Gastroesophageal sphincter (tissue), 3 donors: ENCODE measurements at regions not wholly inside any gene's neighbourhood (a gene's known extent, or its start where the extent isn't known, plus 50 kb on each side); places are given as distances from the start of the nearest gene placed in this dataset.

ENCODE experiments used
- CTCF ChIP-seq, 4 experiments: fragments of 200-600 bp in 2 of 4; fragments of 450-650 bp in 2 of 4; sonication (generic) in 1 of 4; IDR thresholded peaks; one replicate each; pipeline ENCODE4 v1.5.1; 2017 to 2019; ENCODE audit warnings: antibody characterized with exemption in 4 of 4, mild to moderate bottlenecking in 2 of 4, moderate library complexity in 2 of 4
- POLR2A ChIP-seq, 2 donors: fragments of 450-650 bp; IDR thresholded peaks; one replicate each; pipeline ENCODE4 v1.6.1; 2017; ENCODE audit warnings: antibody characterized with exemption in 2 of 2, mild to moderate bottlenecking in 2 of 2, moderate library complexity in 1 of 2
- POLR2AphosphoS5 ChIP-seq: sonication (generic); formaldehyde crosslinking; IDR thresholded peaks from one replicate; pipeline ENCODE4 v1.6.1; 2017; ENCODE audit warnings: antibody characterized with exemption

- TF ChIP-seq CTCF (IDR thresholded peaks at IDR 0.05) (no peak), POLR2A (IDR thresholded peaks at IDR 0.05) (no peak), POLR2AphosphoS5 (no peak)
These were observed 656.8 kb upstream of the SGO1 start for GRCh38 chr3:20842594-20843436.
